GM19468 (cell line): ENCODE measurements at regions not wholly inside any gene's neighbourhood (a gene's known extent, or its start where the extent isn't known, plus 50 kb on each side); places are given as distances from the start of the nearest gene placed in this dataset.
"Not testable (repeated sequence)": the region's sequence is repeated elsewhere in the genome, so short reads cannot be mapped to it uniquely, and the experiment has no call there.

Experiments
- ATAC-seq: cut with Tn5 transposase; IDR thresholded peaks from one replicate; pipeline ENCODE4 v1.9.1; 2021; ENCODE audit warnings: mild to moderate bottlenecking, moderate library complexity, moderate number of reproducible peaks; ENCODE audit not compliant: unreplicated experiment; ENCODE audit errors: extremely low read depth

DNA sequence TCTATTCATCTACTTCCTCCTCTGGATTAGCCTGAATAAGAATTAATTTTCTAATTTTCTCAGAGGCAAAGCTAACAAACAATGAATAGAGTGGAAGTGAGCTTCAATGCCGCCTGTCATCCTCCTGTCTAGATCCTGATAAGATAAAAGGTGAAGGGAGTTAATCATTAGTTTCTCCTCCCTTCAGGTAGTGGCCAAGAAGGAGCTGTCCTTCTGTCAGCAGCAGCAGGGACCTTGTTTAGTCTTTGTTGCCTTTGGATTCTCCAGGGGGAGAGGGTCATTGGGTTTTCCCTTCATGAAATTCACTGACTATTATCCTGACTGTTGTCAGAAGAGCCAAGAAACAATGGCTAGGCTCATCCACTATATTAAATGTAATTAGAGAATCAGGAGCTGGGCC is 420.2 kb upstream of the GOT2 start:
- ATAC-seq: no peak

DNA sequence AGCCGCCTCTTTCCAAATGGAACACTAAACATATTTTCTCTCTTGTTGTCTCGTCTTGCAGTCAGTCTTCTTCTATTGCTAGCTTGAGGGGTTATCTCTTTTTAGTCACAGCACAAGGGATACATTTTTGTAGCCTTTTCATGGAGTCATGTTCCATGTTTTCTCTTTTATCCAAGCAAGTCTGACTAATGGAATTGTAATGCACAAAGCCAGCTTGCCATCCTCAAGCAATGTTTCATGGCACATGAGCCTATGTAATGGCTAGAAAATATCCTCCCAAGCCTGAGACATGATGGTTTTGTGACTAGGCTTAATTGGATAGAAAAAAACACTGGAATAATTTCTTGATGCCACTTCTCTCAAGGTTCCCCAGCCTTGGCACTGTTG is 414.6 kb upstream of the GOT2 start:
- no peak for ATAC-seq

DNA sequence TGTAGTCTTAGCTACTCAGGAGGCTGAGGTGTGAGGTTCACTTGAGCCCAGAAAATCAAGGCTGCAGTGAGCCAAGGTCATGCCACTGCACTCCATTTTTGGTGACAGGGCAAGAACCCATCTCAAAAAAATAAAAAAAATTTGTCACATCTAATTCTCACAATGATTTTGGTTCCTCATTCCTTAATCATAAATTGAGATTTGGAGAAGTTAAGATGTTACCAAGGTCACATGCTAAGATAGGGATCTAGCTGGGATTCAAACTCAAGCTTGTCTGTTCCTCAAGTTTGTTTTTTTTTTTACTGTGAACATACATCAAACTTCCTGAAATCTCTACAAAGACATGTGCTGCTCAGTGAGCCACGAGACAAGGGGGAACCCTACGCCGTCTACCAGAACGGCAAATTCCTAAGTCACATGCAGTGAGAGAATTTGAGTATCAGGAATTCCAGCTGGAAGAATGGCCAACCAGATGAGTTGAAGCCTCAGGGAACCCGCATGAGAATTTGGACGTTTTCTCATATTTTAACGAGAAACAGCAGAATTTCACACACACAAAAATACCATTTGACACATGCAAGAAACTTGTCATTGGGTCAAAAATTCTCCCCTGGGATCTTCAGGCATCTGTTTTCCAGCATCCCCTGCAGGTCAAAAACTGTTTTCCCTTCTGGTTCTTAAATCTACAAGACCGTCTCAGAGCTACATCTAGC is 414.1 kb upstream of the GOT2 start:
- ATAC-seq: no peak

DNA sequence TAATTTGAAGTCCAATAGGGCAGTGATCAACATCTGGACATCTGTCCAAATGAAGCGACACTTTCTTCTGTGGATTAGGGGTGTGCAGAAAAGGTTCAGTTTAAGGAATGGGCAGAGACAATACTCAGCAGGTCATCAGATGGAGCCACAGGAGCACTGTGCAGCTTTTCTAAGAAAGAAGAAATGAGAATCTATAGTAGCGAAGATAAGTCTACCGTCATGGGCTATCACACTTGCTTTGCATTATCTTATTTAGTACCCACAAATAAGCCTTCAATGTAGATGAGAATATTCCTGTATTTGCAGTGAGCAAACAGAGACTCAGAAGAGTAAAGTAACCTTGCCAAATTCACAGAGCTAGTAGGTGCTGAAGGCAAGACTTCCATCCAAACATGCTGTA is 412.0 kb upstream of the GOT2 start:
- ATAC-seq: no peak

DNA sequence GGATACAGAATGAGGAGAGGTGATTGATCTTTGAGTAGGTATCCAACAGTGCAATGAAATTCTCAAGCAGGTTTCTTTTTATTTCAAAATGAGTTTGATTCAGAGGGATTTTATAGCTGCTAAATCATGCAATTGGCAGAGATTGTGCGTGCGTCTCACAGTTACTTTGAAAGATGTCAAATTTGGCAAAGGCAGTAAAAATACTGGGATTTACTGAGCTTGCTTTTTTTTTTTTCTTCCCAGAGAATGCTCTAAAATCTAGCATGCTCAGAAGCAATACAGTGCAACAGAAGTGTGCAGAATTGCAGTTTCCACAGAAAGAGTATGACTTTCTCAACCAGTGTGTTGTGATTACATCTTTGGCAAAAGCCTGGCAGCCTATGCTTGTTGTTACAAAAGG is 410.7 kb upstream of the GOT2 start:
- ATAC-seq: no peak

DNA sequence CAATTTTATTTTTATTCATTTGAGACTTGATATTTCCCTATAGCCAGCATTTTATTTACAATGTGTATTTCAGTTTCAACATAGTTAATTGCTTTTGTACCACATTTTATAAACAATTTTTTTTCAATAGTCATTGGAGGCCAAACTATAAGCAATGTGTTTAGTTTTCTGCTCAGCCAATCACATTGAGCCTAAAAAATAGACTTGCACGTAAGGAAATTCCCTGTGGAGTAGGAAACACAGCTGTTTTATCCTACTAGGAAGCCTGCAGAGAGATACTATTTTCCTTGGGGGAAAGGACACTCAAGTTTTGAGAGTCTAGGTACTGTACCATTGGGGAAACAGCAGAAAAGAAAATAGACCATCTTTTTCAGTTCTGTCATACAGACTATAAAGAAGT is 410.2 kb upstream of the GOT2 start:
- no peak for ATAC-seq

DNA sequence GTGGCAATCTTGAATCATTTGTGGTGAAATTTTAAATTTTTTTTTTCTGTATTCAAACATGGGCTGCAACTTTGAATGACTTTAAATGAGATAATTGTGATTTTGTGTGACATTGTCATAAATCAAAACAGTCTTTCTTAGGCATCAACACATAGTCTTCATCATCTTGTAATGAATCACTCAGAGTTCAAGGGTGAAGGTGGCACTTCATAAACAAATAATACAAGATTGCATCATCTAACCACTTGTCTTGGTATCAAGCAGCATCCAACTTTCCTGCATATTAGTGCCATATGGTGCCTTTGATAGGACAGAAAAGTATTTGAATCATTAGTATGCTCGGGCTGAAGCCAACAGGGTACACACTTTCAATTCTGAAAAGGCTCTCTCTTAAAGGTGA is 392.4 kb upstream of the GOT2 start:
- ATAC-seq: no peak

DNA sequence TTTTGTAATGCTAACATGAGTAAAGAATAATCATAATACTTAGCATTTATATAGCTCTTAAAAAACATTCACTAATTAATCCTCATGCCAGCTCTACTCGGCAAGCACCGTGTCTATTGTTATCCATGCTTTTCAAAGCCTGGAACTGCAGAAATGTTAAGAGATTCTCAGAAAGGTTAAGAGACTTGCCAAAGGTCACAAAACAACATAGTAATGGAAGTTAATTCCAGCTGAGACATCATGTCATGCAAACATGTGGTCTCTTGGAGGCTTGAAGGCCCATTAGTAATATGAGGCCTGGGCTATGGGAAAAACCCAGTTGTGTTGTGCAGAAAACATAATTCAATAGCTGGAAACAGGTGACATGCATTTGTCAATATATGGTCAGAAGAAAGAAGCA is 389.9 kb upstream of the GOT2 start:
- no peak for ATAC-seq

DNA sequence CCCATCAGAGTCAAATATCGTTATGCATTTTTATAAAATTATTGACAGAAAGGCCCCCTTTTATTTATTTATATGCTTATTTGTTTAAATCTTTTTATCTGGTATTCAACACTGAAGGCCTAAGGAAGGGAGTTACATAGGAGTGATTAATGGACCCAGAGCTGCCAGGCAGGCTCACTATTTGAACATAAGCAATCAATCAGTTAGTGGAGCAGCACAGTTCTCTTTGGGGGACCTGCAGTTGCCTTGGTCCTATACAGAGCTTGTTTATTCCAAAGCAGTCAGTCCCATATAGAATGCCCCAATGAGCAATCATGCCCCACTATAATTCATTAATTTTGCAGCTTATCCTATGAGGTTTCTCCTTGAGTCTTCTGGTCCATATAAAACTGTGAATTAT is 389.4 kb upstream of the GOT2 start:
- no peak for ATAC-seq

DNA sequence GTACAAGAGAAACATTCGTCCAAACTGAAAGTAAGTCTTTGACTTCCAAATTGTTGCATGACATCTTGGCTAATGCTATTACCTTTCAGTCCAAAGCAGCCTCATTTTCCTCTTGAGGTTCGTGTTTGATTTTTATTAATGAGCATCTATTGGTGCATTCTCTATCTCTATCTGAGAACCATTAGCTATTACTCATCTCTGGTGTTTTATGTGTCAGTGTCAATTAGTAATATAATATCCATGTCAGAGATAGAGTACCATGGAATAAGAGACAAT is 388.1 kb upstream of the GOT2 start:
- no peak for ATAC-seq

DNA sequence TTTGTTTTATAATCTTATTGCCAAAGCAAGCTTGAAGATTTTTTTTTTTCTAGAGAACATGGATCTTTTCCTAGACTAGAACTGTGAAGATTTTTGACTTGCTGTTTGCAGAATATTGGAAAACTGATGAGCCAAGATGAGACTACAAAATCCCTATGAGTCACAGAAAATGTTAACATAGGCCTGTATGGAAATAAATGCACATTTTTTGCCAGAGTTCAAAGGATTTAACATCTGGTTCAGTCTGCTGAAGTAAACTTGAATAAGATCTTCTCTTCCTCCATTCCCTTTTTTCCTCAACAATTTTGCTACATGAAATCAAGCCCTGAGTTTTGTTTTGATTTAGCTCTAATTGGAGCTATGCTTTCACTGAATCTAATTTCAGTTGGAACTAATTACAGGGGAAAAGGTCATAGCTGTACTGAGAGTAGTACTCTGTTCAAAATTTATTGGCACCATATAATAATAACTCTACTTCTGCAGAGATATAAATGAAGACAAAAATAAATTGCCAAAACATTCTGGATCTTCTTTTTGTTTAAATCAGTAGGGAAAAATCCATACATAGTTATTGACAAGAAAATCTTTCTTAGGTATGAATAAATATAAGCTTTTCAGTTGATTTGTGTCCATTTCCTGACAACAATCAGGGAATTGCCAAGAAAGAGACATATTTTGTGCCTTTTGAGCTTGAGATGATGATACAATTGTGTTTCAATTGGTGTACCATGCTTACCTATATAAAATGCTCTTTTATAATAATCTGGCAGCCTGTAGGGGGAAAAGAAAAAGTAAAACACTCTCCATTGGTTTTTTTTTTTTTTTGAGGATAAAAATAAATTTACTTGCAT is 387.5 kb upstream of the GOT2 start:
- no peak for ATAC-seq

DNA sequence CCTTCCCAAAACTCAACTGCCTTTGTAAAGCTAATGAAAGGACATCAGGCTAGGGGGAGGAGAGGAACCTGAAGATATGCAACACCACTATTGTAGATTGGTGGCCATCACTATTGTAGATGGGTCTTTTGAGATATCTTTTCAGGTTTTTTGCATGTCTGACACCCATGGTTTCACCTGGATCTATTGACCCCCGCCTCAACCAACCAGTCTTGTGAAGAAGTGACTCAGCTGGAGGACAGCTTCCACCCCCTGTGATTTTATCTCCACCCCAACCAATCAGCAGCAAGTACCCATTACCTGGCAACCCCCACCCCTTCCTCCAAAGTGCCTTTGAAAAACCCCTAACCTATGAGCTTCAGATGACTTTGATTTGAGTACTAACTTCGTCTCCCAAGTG is 382.6 kb upstream of the GOT2 start:
- ATAC-seq: no peak

DNA sequence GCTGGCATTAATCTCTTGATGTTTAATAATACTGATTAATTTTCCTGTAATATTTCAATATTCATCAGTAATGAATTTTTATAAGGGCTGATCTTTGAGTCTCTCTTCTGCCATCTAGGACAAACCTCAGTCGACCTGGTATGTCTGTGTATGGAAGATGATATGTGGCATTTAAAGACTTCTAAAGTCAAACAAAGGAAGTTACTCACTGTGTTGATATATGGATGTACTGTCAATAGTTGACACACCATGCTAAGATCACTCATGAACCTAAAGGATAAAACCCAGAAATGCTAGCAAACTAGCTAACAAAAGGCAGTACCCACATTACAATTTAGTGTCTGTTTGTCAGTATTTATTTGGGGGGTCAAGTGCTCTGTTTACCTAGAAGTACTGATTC is 380.7 kb upstream of the GOT2 start:
- no peak for ATAC-seq

DNA sequence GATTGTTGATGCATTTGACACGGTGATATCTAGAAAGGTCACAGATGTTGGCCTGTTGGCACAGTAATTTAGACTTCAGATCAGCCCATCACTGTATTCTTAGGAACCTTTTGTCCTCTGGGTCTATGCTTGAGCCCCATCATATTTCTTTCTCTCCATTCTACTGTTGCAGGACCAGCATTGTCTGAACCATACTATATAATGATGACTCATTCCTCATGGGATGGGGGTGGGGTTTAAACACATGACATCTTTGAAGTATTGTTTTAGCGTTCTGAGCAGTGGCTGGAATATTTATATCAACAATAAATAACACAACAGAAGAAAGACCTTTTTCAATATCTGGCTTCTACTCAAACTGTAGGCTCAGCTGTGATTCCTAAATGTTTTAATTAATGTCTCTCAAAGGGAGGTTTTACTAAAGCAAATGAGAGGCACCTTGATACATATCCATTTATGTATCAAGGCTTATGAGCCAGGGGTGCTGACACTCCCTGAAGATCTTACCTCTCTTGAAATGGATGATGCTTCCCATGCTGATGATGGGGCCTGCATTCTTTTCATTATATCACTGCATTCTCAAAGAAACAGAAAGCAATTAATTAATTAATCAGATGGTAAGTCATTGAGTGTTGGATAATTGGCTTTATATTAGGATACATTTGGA is 379.0 kb upstream of the GOT2 start:
- ATAC-seq: no peak

DNA sequence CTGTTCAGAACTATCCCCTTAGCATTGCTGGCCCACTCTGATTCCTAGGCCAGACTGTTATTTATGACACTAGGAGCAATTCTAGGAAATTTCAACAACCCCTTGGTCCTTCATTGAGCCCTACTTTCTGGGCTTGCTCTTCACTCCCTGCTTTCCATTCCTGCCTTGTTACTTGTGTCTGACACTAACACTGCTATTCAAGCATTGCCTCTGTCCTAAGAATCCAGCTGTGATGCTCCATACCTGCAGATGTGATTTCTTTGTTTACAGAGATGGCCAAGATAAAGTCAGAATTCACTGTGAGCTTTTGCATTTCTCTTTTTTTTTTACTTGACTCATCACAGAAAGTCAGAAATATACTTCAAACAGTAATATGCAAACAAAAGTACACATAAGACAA is 377.2 kb upstream of the GOT2 start:
- no peak for ATAC-seq

DNA sequence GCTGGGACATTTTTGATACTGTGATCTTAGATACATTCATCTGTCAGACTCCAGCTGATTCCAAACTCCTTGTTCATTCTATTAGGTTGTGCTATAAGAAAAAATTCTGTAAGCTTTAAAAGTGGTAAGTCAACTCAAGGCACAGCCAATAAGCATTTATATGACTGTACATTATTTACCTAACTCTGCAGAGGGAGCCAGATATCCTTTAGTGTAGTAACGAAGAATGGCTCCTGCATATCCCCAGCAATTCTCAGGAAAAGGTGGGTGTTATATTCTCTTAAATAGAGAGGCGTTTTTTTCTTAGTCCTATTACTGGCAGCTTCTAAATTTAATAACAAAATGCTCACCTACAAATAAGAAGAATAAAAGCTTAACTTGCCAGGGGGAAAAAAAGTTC is 374.3 kb upstream of the GOT2 start:
- no peak for ATAC-seq

DNA sequence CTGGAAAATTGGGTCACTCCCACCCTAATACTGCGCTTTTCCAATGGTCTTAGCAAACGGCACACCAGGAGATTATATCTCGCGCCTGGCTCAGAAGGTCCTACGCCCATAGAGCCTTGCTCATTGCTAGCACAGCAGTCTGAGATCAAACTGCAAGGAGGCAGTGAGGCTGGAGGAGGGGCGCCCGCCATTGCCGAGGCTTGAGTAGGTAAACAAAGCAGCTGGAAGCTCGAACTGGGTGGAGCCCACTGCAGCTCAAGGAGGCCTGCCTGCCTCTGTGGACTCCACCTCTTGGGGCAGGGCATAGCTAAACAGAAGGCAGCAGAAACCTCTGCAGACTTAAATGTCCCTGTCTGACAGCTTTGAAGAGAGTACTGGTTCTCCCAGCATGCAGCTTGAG is 362.6 kb upstream of the GOT2 start:
- ATAC-seq: not testable (repeated sequence)

DNA sequence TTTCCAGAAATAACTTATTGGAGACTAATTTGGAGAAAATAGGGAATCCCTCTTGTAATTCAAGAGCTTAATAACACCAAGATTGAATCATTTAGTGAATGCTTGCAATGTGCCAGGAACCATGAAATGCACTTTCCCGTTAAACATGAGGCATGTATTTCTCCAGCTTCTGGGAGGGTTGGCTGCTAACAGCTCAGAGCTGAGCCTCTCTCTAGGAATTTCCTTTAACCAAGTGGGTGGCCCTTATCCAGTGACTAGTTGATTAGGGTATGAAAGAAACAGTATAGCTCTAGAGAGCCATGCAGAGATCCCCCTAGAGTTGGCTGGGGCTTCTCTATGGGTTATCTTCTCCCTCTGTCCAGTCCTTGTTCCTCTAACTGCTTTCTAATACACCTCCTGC is 356.4 kb upstream of the GOT2 start:
- ATAC-seq: no peak

DNA sequence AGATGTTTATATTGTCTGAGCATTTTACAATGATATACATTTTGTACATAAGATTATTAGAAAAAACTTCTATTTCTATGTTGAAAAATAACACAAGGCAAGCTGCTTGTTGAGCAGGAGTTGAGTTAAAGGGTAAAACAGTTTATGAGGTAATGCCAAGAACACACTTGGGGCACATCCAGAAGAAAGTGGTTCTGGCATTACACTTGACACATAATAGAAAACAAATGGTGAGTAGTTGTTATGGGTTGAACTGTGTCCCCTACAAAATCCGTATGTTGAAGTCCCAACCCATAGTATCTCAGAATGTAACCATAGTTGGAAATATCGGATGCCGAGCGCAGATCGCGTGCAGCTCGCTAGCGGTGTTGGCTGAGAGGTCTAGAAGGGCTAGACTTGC is 354.3 kb upstream of the GOT2 start:
- ATAC-seq: no peak

DNA sequence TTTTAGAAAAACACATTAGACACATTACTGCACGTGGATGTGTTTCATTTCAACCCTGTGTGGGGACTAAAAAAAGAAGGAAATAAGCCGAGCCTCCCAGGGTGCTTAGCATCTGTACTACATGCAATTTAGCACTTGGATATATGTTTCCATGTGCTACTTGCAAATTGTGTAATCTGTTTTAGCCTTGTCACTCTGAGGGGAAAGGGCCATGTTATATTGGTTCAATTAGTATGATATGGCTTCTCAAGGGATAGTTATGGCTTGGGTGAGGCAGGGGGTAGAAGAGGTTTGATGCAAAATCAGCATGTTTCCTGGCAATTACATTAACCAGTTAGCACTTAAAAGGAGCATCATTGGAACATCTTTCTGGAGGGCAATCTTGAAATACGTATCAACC is 353.5 kb upstream of the GOT2 start:
- ATAC-seq: no peak

DNA sequence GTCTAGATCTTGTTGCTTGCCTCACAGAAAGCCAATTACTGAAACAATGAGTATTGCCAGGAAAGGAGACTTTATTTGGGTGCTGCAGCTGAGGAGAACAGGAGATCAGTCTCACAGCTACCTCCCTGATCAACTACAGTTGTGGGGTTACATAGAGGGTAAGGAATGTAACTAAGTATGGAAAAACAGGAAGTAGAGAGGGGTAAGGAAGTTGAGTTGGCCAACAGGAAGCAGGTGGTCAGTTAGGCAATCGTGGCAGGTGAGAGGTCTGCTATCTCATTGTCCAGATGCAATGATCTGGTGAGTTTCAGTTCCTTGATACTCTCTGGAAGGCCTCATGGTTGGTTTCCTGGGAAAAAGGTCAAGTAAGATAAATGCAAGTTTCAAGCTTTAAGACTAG is 333.1 kb upstream of the GOT2 start:
- no peak for ATAC-seq

DNA sequence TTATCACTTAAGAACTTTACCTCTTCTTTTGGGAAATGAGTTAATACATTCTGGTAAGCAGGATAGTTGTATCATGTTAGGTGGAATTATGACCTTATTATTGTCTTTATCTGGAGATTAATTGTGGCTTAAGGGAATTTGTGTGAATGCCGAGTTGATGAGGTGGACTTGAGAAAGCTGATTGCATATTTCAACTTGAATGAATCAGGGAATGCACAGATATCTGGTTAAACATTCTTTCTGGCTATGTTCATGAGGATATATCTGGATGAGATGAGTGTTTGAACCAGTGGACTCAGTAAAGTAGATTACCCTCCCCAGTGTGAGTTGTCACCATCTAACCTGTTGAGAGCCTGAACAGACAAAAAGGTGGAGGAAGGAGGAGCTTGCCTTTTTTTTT is 326.1 kb upstream of the GOT2 start:
- ATAC-seq: no peak
